GM19467 (cell line): ENCODE measurements at regions not wholly inside any gene's neighbourhood (a gene's known extent, or its start where the extent isn't known, plus 50 kb on each side); places are given as distances from the start of the nearest gene placed in this dataset.

Source experiments
- ATAC-seq: cut with Tn5 transposase; IDR thresholded peaks from one replicate; pipeline ENCODE4 v1.9.1; 2021; ENCODE audit warnings: mild to moderate bottlenecking, moderate library complexity; ENCODE audit not compliant: unreplicated experiment

DNA sequence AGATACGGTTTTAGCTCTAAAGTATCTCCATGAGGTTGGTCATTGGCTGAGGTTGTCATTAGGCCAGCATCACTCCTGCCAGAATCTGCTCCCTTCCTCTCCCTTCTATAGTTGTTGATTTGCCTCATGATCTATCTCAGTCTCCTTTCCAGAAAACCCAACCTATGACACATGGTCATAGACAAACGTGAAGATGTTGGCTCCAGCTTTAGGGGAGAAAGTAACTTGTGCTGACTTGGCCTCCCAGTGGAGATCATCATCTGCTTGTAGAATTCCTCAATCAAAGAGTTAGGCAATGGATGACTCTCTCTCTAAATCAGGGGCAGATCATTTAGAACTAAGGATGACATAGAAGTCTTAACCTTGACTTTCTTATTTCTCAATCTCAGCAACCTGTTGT, 894.4 kb downstream of the TTLL7 start:
- ATAC-seq: no peak

DNA sequence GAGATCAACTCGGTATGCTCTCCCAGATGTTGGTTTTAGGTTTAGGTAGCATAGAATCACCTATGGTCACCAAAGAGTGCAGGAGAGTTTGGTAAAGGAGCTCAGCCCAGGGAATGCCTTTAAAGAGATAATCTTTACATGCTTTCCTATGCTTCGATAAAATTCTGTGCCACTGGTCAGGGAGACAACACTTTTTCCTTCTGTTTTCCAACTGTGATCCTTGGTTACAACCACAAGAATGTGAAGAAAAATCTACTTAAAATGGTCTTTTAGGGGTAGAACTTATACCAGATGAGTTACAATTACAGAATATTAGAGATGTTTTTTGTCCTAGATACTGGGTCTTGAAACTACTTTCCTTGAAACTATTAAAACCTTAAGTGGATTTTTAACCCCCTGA, 895.6 kb downstream of the TTLL7 start:
- no peak for ATAC-seq

DNA sequence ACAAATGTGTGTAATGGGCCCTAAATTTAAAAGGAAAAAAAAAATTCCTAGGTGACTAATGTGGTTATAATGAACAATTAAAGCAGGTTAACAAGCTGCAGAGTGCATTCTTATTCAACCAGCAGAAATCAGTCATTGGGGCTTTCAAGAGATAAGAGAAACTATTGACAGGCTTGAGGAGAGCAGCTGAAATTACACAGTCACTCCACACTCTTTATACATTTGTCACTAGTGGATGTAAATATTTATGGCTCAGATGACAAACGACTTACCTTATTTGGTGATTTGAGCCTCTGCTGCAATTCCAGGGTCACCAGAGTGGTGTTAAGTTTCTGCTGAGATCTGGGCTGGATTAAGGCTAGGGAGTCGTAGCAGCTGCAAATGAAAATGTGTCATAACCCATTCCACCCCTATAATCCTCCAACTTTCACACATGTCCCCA, 896.3 kb downstream of the TTLL7 start:
- no peak for ATAC-seq

DNA sequence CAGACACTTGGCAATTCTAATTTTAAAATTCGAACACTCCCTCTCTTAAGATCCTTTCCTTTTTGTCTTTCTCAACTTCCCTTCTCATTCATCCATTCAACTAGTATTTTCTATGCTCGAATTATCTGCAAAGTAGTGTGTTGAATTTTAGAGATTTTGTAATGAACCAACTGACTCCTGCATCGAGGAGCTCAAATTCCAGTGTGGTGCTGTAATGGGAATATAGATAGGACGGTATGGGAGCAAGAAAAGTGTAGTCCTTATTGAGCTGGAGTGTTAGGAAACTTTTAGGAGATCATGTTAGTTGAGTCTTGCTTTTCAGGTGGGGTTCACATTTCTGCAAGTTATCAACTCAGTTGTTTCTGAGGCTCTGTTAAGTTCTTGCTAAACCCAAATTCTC, 897.5 kb downstream of the TTLL7 start:
- ATAC-seq: no peak

DNA sequence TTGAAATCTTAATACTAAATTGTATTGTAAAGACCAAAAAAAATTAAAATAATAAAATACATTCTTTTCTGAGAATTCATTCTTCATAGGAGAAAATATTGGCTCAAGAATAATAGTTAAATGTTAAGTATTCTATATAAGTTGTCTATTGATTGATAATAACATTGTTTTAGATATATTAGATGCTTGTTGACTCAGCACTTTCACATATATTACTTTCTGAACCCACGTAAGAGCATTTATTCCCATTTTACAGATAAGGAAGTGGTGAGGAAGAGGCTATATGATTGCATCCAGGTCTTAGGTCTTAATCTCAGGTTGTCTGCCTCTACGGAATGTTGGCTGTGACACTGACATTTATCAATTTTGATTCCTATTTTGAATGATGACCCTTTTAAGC, 898.8 kb downstream of the TTLL7 start:
- ATAC-seq: no peak

DNA sequence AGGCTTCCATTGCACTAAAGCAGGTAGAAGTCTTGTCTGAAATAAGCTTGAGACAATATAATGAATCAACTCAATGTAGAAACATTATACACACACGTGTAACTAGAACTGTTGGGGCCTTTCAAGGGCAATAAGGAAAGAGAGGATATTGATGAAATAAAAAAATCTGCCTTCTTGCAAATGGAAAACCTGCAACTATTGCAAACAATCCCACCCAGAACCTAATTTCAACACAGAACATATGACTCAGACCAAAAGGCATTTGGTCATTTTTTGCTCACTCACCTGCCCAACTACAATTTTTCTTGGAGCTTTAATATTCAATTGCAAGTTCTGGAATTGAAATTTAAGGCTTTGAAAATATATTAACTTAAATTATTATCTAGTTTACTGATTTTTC, 900.1 kb downstream of the TTLL7 start:
- no peak for ATAC-seq

DNA sequence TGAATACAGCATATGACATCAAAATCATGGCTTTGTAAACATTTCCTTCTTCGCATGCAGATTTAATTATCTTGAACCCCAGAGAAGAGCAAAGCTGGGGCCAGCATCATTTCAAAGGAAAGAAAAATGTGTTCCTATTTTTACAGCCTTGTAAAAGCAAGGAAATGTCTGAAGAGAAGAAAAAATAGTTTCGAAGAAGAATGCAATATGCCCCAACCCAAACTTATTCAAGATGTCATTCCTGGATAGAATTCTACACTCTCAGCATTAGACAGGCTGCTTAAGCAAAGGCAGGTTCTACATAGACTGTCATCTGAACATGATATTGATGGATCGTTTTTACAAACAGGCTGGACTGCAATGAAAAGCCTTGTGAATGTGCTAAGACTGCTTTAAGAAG, 900.8 kb downstream of the TTLL7 start:
- ATAC-seq: no peak

DNA sequence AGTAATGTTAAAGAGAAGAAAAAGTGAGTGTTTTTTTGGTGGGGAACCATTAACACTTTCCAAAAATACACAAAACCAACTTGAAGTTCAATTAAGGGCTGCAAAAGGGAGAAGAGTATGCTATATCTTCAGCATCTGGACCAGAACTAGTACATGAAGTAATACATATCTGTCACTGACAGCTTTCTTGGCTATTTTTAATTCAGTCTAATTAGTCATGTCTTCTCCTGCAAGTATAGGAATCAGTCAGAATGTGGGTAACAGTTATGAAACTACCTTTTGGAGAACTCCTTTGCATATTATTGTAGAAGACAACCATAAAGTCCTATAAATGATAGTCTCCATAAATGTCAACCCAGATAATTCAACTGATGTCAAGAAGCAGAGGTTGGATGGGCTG, 901.2 kb downstream of the TTLL7 start:
- ATAC-seq: no peak

DNA sequence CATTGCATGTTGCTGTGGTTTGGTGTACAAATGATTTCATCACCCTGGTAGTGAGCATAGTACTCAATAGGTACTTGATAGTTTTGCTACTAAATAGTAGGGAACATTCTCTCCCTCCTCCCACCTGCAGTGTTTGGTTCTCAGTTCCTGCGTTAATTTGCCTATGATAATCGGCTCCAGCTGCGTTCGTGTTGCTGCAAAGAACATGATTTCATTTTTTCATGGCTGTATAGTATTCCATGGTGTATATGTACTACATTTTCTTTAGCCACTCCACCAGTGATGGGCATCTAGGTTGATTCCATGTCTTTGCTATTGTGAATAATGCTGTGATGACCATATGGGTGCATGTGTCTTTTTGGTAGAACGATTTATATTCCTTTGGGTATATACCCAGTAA, 903.4 kb downstream of the TTLL7 start:
- no peak for ATAC-seq

DNA sequence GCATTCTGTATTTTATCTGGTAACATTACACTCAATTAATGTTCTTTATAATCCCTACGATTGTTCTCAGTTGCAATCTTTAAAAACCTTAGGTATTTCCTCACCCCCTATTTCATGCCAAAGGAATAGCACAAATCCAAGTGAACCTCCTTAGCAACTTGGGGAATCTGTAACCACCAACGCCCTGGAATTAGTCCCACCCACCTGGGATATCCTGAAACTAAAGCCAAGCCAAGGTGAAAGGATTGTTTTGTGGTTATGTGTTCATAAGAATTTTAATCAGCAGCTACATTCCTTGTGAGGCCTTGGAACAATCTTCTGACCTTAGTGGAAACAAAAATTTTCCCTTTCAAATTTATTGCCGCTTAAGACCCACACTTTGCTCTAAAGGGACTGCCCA, 908.7 kb downstream of the TTLL7 start:
- ATAC-seq: no peak

DNA sequence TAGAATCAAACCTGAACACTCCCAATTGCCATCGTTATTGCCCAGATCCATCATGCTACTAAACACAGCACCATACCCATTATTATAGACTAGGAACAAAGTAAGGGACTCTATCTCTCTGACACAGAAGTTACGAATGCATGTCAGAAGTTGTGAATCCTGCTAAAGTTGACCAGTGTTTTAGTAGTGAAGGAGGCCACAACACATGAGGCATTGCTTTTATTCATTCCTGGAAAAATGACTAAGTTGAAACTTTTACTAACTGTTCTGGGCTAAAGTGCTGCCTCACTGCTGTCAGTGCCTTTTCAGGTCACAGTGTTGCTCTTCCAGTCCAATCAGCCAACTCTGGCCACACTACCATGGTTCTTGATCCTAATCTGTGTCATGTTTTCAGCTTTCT, 911.1 kb downstream of the TTLL7 start:
- ATAC-seq: no peak

DNA sequence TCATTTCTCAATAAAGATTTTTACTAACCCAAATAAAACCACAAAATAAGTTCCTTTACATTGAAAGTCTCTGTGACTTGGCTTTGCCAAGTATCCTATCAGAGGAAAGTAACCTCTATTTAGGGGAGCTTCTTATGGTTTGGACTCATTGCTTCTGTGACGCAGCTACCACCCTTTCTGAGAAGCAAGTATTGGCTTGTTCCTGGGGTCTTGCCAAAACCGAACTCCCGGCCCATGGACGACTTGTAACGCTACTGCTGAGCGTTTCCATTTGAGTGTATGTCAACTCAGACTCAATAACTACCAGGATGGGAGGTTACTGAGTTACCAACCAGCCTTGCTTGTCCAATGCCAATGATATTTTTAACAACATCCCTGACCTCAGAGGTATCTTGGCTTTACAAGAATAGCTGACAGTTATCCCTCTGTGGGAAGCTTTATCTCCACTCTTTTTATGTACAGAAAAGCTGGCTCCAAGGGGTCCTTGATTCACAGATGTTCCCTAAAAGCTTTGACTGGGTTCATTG, 911.9 kb downstream of the TTLL7 start:
- ATAC-seq: no peak

DNA sequence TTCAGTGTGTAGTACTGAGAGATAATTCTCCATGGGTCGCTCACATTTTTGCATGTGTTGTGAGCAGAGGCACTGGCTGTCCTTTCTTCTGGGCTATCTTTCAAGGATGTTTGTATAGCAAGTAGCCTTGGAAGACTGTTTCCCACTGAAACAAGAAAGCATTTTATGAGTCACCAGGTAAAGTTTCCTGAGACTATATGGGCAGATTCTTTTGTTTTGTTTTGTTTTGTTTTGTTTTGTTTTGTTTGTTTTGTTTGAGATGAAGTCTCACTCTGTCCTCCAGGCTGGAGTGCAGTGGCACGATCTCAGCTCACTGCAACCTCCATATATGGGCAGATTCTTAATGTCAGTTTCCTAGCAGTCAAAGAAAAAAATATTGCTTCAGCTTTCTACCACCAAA, 912.6 kb downstream of the TTLL7 start:
- no peak for ATAC-seq

DNA sequence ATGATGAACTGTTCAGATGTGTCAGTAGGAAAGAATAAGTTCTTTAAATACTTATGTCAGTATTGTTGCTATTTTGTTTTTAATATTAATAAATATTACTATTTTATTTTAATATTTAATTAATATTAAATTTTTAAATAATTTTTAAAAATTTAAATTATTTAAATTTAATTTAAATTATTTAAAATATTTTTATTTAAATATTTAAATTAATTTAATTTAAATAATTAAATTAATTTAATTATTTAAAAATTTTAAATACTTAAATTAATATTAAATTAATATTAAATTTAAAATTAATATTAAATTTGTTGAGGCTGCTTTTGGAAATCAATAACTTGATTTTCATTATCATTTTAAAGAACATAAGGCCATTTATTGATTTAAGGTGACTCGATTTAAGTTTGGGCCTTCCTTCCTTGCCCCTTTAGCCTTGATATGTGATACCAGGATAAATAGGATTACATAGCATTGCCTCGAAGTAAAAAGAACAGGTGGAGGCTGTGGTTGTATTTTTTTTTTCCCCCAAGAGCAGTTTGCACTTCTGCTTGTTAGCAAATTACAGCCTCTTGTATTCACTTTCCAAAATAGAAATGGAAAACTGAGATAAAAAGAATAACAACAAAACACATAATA, 915.2 kb downstream of the TTLL7 start:
- no peak for ATAC-seq

DNA sequence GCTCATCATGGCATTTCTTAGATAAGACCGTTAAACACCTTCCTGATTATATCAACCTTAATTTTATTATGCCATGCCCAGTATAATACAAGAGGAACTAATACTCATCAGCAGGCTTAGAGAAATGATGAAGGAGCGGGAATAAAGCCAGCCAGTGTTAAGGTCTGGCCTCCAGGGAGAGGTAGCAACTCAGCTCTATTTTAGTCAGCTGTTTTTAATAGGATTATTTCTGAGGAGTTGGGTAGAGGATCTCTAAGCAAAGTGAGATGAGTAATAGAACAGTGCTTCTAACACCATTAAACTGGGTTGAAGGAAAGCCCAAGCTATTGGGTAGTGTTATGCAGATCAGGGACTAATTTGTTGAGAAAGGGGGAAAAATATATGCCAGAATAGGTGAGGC, 921.5 kb downstream of the TTLL7 start:
- no peak for ATAC-seq

DNA sequence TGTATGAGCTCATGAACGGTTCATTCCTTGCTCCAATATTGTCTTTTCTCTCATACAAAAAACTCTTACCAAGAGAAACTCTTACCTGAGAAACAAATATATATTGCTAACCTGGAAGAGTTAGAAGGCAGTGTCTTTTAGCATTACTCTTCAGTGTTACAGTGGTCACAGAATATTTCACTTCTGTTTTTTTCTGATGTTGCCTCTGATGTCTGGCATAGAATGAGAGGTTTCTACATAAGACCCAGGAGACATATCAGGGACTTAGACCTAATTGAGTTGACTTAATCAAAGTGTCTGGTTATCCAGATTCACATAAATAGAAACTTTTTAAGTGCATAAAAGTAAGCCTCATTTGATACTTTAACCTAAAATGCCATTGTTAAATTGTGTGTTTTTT, 923.8 kb downstream of the TTLL7 start:
- ATAC-seq: no peak

DNA sequence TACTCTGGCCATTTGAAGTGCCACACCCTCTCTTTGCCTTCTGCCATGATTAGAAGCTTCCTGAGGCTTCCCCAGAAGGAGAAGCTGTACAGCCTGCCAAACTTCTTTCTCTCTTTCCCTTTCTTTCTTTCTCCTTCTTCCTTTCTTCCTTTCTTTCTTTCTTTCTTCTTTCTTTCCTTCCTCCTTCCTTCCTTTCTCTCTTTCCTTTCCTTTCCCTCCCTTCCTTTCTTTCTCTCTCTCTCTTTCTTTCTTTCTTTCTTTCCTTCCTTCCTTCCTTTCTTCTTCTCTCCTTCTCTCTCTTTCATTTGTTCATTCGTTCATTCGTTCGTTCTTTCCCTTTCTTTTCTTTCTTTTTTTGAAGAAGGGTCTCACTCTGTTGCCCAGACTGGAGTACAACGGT, 931.0 kb downstream of the TTLL7 start:
- ATAC-seq: no peak

DNA sequence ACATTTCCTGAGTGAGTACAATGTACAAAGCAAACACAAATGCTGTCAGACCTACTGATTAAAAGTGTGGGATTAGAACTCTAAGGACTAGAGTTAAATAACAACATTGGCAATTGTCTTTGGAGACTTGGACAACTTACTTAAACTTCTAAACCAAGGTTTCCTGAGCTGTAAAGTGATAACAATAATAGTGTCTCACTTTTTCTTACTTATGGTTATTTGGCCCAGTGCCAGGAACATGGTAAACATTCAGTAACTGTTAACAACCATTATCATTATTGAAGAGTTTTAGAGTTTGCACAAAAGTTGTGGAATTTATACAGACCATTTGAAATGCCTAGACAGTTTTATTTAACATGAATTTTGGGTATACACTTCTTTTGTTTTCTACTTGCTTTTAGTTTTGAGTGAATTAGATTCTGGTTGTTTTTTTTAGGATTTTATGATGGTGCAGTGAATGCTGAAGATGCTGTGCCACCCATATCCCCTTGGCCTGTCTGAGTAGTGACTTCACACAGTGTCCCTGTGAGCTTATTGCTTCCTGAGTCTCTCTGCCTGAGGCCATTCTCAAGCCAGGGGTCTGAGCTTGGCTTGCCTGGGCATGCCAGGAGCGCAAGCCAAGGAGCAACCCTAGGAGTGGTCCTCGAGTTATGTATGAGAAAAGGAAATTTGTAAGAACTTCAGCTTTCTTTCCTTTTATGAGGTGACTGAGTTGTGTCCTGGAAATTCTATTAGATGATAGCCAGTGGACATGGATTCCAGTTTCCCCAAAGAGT, 932.8 kb downstream of the TTLL7 start:
- ATAC-seq: no peak

DNA sequence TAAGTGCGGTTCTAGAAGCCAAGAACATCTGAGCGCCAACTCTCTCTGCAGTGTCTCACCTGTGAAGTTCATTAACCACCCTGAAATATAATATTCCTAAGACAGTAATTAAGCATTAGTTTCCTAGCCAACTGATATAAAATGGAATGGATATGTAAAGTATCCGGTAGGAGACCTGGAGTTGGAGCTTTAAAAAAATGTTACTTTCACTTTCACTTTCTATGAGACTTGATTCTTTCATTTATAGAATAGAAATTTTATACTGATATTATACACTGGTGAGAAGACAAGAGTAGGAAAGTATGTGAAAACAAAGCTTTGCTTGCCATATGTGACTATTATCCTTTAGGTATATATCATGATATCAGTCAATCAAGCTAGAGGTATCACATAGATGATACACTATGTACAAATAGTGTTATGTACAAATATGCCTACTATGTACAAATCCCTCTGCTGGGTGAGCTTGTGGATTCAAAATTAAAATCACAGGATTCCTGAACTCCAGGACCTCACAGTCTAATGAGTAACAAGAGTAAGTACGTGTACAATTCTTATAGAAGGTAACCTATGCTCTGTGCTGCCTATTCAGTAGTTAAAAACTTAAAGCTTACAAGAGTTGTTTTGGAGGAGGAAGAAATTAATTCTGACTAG, 934.2 kb downstream of the TTLL7 start:
- ATAC-seq: no peak

DNA sequence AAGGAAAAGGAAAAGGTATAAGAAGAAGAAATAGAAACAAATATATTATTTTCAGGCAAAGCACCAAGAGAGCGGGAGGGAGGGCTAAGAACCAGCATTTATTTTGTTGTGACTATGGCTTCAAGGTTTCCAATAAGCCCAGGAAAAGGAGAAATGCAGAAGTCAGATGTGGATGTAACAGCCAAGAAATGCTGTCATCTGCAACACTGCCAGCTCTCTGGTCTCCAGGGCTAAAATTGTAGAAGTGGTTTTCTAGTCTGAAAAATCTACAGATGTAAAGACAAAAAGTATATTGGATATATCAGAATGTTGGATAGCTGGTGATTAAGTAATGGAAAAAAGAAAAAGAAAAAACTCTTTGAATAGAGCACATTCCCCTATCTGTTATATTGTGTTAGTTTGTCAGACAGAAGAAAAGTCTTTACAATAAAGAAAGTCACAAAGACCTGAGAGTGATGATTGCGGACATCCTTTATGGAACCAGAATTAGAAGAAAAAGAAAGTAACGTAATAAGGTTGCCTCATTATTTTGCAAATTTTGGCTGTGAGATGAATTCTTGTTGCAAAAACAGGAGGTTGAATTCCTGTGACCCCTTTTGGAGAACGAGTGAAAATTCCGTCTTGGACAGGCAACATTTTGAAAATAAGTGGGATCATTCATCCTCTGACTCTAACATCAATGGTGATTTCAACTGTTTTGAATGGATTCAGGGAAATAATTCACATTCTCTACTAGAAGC, 938.1 kb downstream of the TTLL7 start:
- ATAC-seq: no peak

DNA sequence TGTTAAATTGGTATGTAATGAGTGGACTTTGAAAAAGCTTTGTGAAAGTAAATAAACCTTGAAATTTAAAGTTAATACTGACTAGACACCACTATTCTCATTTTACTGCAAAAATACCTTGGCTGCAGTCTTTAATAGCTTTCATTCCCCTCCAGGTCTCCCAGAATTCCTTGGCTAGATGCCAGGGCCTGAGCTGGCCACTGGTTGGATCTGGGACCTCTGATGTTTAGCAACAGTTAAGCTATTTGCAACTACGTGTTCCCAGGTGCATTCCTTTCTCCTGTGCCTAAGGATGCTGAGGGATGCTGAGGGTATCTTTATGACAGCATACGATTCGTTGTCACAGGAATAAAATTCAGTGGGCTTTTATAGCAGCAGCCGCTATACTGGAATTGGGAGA, 938.7 kb downstream of the TTLL7 start:
- ATAC-seq: no peak
